K562 (cell line): ENCODE measurements at regions not wholly inside any gene's neighbourhood (a gene's known extent, or its start where the extent isn't known, plus 50 kb on each side); places are given as distances from the start of the nearest gene placed in this dataset.

Experiments
- BRF2 ChIP-seq: IDR thresholded peaks from 3 replicates; pipeline ENCODE4 v1.6.1; 2011; ENCODE audit warnings: borderline replicate concordance, mild to moderate bottlenecking; ENCODE audit not compliant: insufficient read length, insufficient read depth
- CBX5 ChIP-seq: IDR thresholded peaks from 2 replicates; pipeline ENCODE4 v1.6.1; 2014; ENCODE audit warnings: low read depth, borderline replicate concordance
- CREB5 ChIP-seq: fragments of 250-450 bp; sonication (Bioruptor Pico); IDR thresholded peaks from 2 replicates; pipeline ENCODE4 v1.5.0; 2020; ENCODE audit warnings: mild to moderate bottlenecking
- HNRNPLL ChIP-seq: fragments of 200-400 bp; formaldehyde crosslinking; IDR thresholded peaks from 2 replicates; pipeline ENCODE4 v1.6.1; 2017; ENCODE audit warnings: low read length, low read depth, mild to moderate bottlenecking; ENCODE audit not compliant: poor library complexity, severe bottlenecking
- HOXB6 ChIP-seq: fragments of 250-450 bp; sonication (Bioruptor Pico); IDR thresholded peaks from 2 replicates; pipeline ENCODE4 v1.5.1; 2022; ENCODE audit warnings: mild to moderate bottlenecking, borderline replicate concordance
- JUND ChIP-seq, 2 experiments: IDR thresholded peaks; 2 replicates in 1 of 2; 3 replicates in 1 of 2; pipeline ENCODE4 v1.6.1; 2011; ENCODE audit warnings: borderline replicate concordance in 2 of 2, low read depth in 2 of 2, low read length in 2 of 2, improper control_type of control experiment in 1 of 2, missing biosample characterization in 1 of 2, missing genetic modification characterization in 1 of 2, missing genetic modification reagents in 1 of 2
- LCOR ChIP-seq: sonication (generic); formaldehyde crosslinking; IDR thresholded peaks from 2 replicates; pipeline ENCODE4 v1.8.0; 2022; ENCODE audit warnings: mild to moderate bottlenecking, missing genetic modification reagents
- NCOA1 ChIP-seq: fragments of 450-650 bp; IDR thresholded peaks from 2 replicates; pipeline ENCODE4 v1.6.1; 2016; ENCODE audit warnings: low read depth
- NFIC ChIP-seq: fragments of 450-650 bp; IDR thresholded peaks from 2 replicates; pipeline ENCODE4 v1.6.1; 2017; ENCODE audit warnings: mild to moderate bottlenecking, inconsistent platforms
- NR4A1 ChIP-seq, 2 experiments: fragments of 250-450 bp in 1 of 2; fragments of 450-650 bp in 1 of 2; sonication (Bioruptor Pico) in 1 of 2; IDR thresholded peaks; 2 replicates each; pipeline versions ENCODE4 v1.4.0 to v1.6.1; 2016 to 2020; ENCODE audit warnings: mild to moderate bottlenecking in 2 of 2, missing compliant biosample characterization in 1 of 2, missing genetic modification characterization in 1 of 2, moderate library complexity in 1 of 2
- PCBP2 ChIP-seq: fragments of 200-400 bp; formaldehyde crosslinking; IDR thresholded peaks from 2 replicates; pipeline ENCODE4 v1.6.1; 2018; ENCODE audit warnings: low read length, low read depth, mild to moderate bottlenecking, moderate library complexity; ENCODE audit not compliant: poor library complexity, severe bottlenecking
- PHF21A ChIP-seq: fragments of 450-650 bp; IDR thresholded peaks from 2 replicates; pipeline ENCODE4 v1.6.1; 2017; ENCODE audit warnings: low read depth, borderline replicate concordance
- PTRF ChIP-seq: fragments of 450-650 bp; IDR thresholded peaks from 2 replicates; pipeline ENCODE4 v1.6.1; 2016; ENCODE audit warnings: mild to moderate bottlenecking, missing genetic modification characterization, missing compliant biosample characterization
- RBM15 ChIP-seq: fragments of 200-400 bp; formaldehyde crosslinking; IDR thresholded peaks from 2 replicates; pipeline ENCODE4 v1.6.1; 2018; ENCODE audit warnings: mild to moderate bottlenecking, low read length, moderate library complexity; ENCODE audit not compliant: insufficient read depth
- SIN3A ChIP-seq, 2 experiments: fragments of 150-350 bp in 1 of 2; IDR thresholded peaks; 2 replicates each; pipeline ENCODE4 v1.6.1; 2011 to 2016; ENCODE audit warnings: borderline replicate concordance in 2 of 2, low read depth in 2 of 2, low read length in 2 of 2, mild to moderate bottlenecking in 2 of 2, moderate library complexity in 2 of 2; ENCODE audit not compliant: control insufficient read depth in 1 of 2
- STAT5B ChIP-seq: fragments of 250-450 bp; sonication (Bioruptor Pico); IDR thresholded peaks from 2 replicates; pipeline ENCODE4 v1.8.0; 2021; ENCODE audit warnings: mild to moderate bottlenecking, inconsistent platforms
- TFAM ChIP-seq: fragments of 250-450 bp; sonication (Bioruptor Pico); conservative IDR thresholded peaks from 2 replicates; pipeline ENCODE4 v1.5.0; 2021; ENCODE audit warnings: mild to moderate bottlenecking, moderate library complexity
- TFAP4 ChIP-seq: sonication (generic); formaldehyde crosslinking; IDR thresholded peaks from 2 replicates; pipeline ENCODE4 v1.8.0; 2022; ENCODE audit warnings: missing genetic modification reagents, mild to moderate bottlenecking, moderate library complexity, borderline replicate concordance
- THRAP3 ChIP-seq: fragments of 450-650 bp; IDR thresholded peaks from 2 replicates; pipeline ENCODE4 v1.6.1; 2016; ENCODE audit warnings: mild to moderate bottlenecking, inconsistent platforms, borderline replicate concordance
- TRIM25 ChIP-seq: fragments of 450-650 bp; IDR thresholded peaks from 2 replicates; pipeline ENCODE4 v1.7.0; 2016; ENCODE audit warnings: borderline replicate concordance
- ZNF511 ChIP-seq: sonication (generic); formaldehyde crosslinking; IDR thresholded peaks from 2 replicates; pipeline ENCODE4 v1.8.0; 2022; ENCODE audit warnings: mild to moderate bottlenecking, missing genetic modification reagents
- ZNF780A ChIP-seq: fragments of 250-450 bp; sonication (Bioruptor Pico); IDR thresholded peaks from 2 replicates; pipeline ENCODE4 v1.5.0; 2021; ENCODE audit warnings: mild to moderate bottlenecking

- TF ChIP-seq SIN3A (IDR thresholded peaks at IDR 0.05; ENCODE audit: borderline replicate concordance in 2 of 2, control insufficient read depth in 1 of 2, low read depth in 2 of 2, low read length in 2 of 2) (no peak), HNRNPLL (no peak), CREB5 (no peak), THRAP3 (no peak), TRIM25 (no peak), TFAM (CRISPR knock-in tag) (no peak), ZNF780A (CRISPR knock-in tag) (no peak), ZNF511 (no peak), NFIC (peak; percentile 85), CBX5 (no peak), TFAP4 (CRISPR knock-in tag) (no peak), JUND (IDR thresholded peaks at IDR 0.05; ENCODE audit: borderline replicate concordance, low read depth, low read length) (peak; percentile 35; the same call in 1 of the 2 replicates), JUND (tag; IDR thresholded peaks at IDR 0.05; ENCODE audit: borderline replicate concordance, low read depth, low read length) (peak; percentile 70; the same call in 1 of the 3 replicates), PHF21A (no peak), RBM15 (no peak), PTRF (tag) (no peak), NR4A1 (CRISPR knock-in tag; IDR thresholded peaks at IDR 0.05) (no peak), NR4A1 (tag; IDR thresholded peaks at IDR 0.05) (0 out of 2 replicates have a peak, but pooled peaks have one; percentile 16), NCOA1 (peak; percentile 78; the same call in 1 of the 2 replicates), STAT5B (CRISPR knock-in tag) (no peak), HOXB6 (CRISPR knock-in tag) (no peak), BRF2 (no peak), PCBP2 (no peak), LCOR (CRISPR knock-in tag) (no peak; the same call in 1 of the 2 replicates)
Observed at GRCh38 chr4:138671606-138672084, 343.9 kb upstream of the NOCT start (continued).
